A549 (cell line): ENCODE measurements at regions not wholly inside any gene's neighbourhood (a gene's known extent, or its start where the extent isn't known, plus 50 kb on each side); places are given as distances from the start of the nearest gene placed in this dataset.
A peak's percentile ranks its signal among the peaks of the same experiment; 100 is the strongest.

Experiments used
- ATAC-seq, 2 experiments: fragments of 200-7000 bp in 1 of 2; fragments of >200 bp in 1 of 2; cut with Nextera tagmentation in 1 of 2; cut with Tn5 transposase in 1 of 2; 3 replicates each; pipeline versions ENCODE4 v1.8.0 to v1.9.1; 2018 to 2020; ENCODE audit warnings: mild to moderate bottlenecking in 1 of 2, moderate library complexity in 1 of 2
- CTCF ChIA-PET: fragments of 300-600 bp; sonication (Branson Sonifier 250); formaldehyde crosslinking; extraction: SDS; loops from one replicate; lab custom pipeline; 2021; ENCODE audit warnings: antibody characterized with exemption, inconsistent platforms; lab: Yijun Ruan, JAX
- POLR2A ChIA-PET: fragments of 350-600 bp; formaldehyde crosslinking; extraction: SDS; loops from one replicate; lab custom pipeline; 2021; ENCODE audit warnings: antibody characterized with exemption, inconsistent platforms; lab: Yijun Ruan, JAX
- DNase-seq, 2 experiments: peaks; one replicate each; pipeline versions ENCODE4 v3.0.0 to v3.0.0-alpha.2; 2011 to 2016; ENCODE audit warnings: low read depth in 1 of 2, low spot score in 1 of 2
- FAIRE-seq: peaks from 2 replicates; lab custom pipeline; 2011; peaks lifted over from hg19 to GRCh38; lab: Jason Lieb, UNC
- H3K27ac ChIP-seq, 2 experiments: fragments of >200 bp; sonication (Bioruptor Twin); formaldehyde crosslinking; 3 replicates each; pipeline ENCODE4 v1.5.1; 2016 to 2017
- H3K4me1 ChIP-seq: fragments of >200 bp; sonication (Bioruptor Twin); formaldehyde crosslinking; 3 replicates; pipeline ENCODE4 v1.6.1; 2016
- H3K4me2 ChIP-seq: fragments of >200 bp; sonication (Bioruptor Twin); formaldehyde crosslinking; 3 replicates; pipeline ENCODE4 v1.6.1; 2016
- H3K4me3 ChIP-seq: fragments of >200 bp; sonication (Bioruptor Twin); formaldehyde crosslinking; 3 replicates; pipeline ENCODE4 v1.5.1; 2016
- H3K9me3 ChIP-seq: fragments of >200 bp; sonication (Bioruptor Twin); formaldehyde crosslinking; 3 replicates; pipeline ENCODE4 v1.6.1; 2016
- ATOH8 ChIP-seq: fragments of 250-450 bp; sonication (Bioruptor Pico); IDR thresholded peaks from 2 replicates; pipeline ENCODE4 v1.5.0; 2020; ENCODE audit warnings: low read depth, mild to moderate bottlenecking, moderate library complexity
- CBX2 ChIP-seq: fragments of 200-600 bp; sonication (generic); IDR thresholded peaks from 2 replicates; pipeline ENCODE4 v1.6.1; 2016; ENCODE audit warnings: low read depth, mild to moderate bottlenecking, borderline replicate concordance
- CBX8 ChIP-seq: fragments of 200-600 bp; sonication (generic); IDR thresholded peaks from 2 replicates; pipeline ENCODE4 v1.6.1; 2016
- EHF ChIP-seq: fragments of 250-450 bp; sonication (Bioruptor Pico); IDR thresholded peaks from 2 replicates; pipeline ENCODE4 v1.5.0; 2020; ENCODE audit warnings: mild to moderate bottlenecking
- MAFK ChIP-seq: fragments of 450-650 bp; IDR thresholded peaks from 2 replicates; pipeline ENCODE4 v1.6.1; 2014; ENCODE audit not compliant: partially characterized antibody
- MAZ ChIP-seq: fragments of 150-350 bp; IDR thresholded peaks from 2 replicates; pipeline ENCODE4 v1.6.1; 2014; ENCODE audit warnings: antibody characterized with exemption, low read depth, low read length, borderline replicate concordance
- RAD21 ChIP-seq, 2 experiments: fragments of >200 bp in 1 of 2; sonication (Bioruptor Twin) in 1 of 2; formaldehyde crosslinking in 1 of 2; IDR thresholded peaks in 1 of 2; conservative IDR thresholded peaks in 1 of 2; 2 replicates in 1 of 2; 3 replicates in 1 of 2; pipeline ENCODE4 v1.6.1; 2012 to 2018; ENCODE audit warnings: inconsistent platforms in 1 of 2
- RARB ChIP-seq: fragments of 250-450 bp; sonication (Bioruptor Pico); IDR thresholded peaks from 2 replicates; pipeline ENCODE4 v1.8.0; 2021; ENCODE audit warnings: mild to moderate bottlenecking, moderate library complexity
- RFX5 ChIP-seq: fragments of 450-650 bp; IDR thresholded peaks from 2 replicates; pipeline ENCODE4 v1.7.1; 2014; ENCODE audit warnings: antibody characterized with exemption, mild to moderate bottlenecking, moderate library complexity
- TP53 ChIP-seq: fragments of 250-450 bp; sonication (Bioruptor Pico); IDR thresholded peaks from 2 replicates; pipeline ENCODE4 v1.5.0; 2021; ENCODE audit warnings: mild to moderate bottlenecking, moderate library complexity
- WGBS: methylation state at CpG from one replicate; pipeline ENCODE4 v1.1.6; 2017; ENCODE audit errors: missing lambda C conversion rate; 5-methylcytosine and 5-hydroxymethylcytosine counted together
- TF ChIP-seq, protein P1 (sequence below): IDR thresholded peaks from 2 replicates; pipeline ENCODE4 v1.6.1; 2012
- TF ChIP-seq, protein P2 (sequence below): fragments of 200-600 bp; sonication (generic); IDR thresholded peaks from 2 replicates; pipeline ENCODE4 v1.6.1; 2016; ENCODE audit warnings: antibody characterized with exemption, mild to moderate bottlenecking, moderate library complexity
- TF ChIP-seq, protein P3 (sequence below): fragments of >200 bp; sonication (Bioruptor Twin); formaldehyde crosslinking; IDR thresholded peaks from 3 replicates; pipeline ENCODE4 v1.6.1; 2016

GRCh38 chr13:79810669-79811068, 329.7 kb downstream of the NDFIP2 start:
- WGBS = 4% methylated on average over 4 of the region's 4 CpGs
- H3K4me1 ChIP-seq = peaks cover 12% of the 10 kb centered on the region; the same call in 1 of the 3 replicates
- no peaks in the 10 kb centered on the region for H3K9me3 ChIP-seq
- ChIA-PET CTCF (interaction anchor here (2.1 kb wide), 1 partner anchor 532 kb away, joined by 4 read pairs; no protein-coding TSS in a partner anchor), POLR2A (interaction anchor here (0.6 to 1.3 kb wide), 2 partner anchors 162 to 531 kb away, joined by 3 read pairs; no protein-coding TSS in a partner anchor)
- no peak overlapping the region for H3K4me3 ChIP-seq
- peak overlapping the region; percentile 38 to 65; a peak in 4 of 6 replicates for H3K27ac ChIP-seq
- peak; percentile 4 to 27 for DNase-seq
- no peak for TF ChIP-seq ATOH8 (CRISPR knock-in tag)
- TF ChIP-seq, protein P1, sequence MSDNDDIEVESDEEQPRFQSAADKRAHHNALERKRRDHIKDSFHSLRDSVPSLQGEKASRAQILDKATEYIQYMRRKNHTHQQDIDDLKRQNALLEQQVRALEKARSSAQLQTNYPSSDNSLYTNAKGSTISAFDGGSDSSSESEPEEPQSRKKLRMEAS = peak; percentile 35; the same call in 1 of the 2 replicates
- peak; percentile 62 to 74; a peak in 4 of 6 replicates for ATAC-seq
- H3K4me2 ChIP-seq = peak overlapping the region; percentile 40
- FAIRE-seq = no peak

- POLR2A ChIA-PET = interaction anchor here (0.6 to 1.3 kb wide), 2 partner anchors 163 to 531 kb away, joined by 3 read pairs; no protein-coding TSS in a partner anchor
- no peak for FAIRE-seq
- TF ChIP-seq EHF (CRISPR knock-in tag) = no peak
- TF ChIP-seq MAFK = peak; percentile 84
- CTCF ChIA-PET = interaction anchor here (2.1 kb wide), 1 partner anchor 533 kb away, joined by 4 read pairs; no protein-coding TSS in a partner anchor
- no peak for ATAC-seq
- no peak overlapping the region for H3K4me3 ChIP-seq
- peak overlapping the region in 1 of 2 experiments; percentile 65; a peak in 2 of 6 replicates for H3K27ac ChIP-seq
- 0 out of 3 replicates have a peak overlapping the region, but pooled peaks have one; percentile 40 for H3K4me2 ChIP-seq
- 92% methylated on average over 5 of the region's 5 CpGs for WGBS
- no peak for DNase-seq
- peaks cover 12% of the 10 kb centered on the region; the same call in 1 of the 3 replicates for H3K4me1 ChIP-seq
- no peaks in the 10 kb centered on the region for H3K9me3 ChIP-seq
These were observed 329.1 kb downstream of the NDFIP2 start for GRCh38 chr13:79810018-79810417.

DNA sequence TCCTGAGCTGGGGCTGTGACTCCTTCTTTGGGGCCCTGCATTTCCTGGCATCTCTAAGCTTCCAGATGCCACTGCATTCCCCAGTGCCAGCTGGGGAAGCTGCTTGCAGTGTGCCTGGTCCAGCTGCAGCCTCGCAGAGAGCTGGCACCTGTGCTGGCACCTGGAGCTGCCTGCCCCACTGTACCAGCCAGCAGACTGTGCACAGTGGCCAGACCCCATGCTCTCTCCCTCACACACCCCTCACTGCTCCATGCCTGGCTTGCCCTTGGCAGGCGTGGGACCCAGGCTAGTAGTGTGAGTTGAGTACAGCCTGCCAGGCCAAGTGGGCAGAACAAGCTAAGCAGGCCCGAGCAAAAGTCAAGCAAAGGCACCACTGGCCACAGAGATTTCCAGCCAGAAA, 327.5 kb downstream of the NDFIP2 start:
- Histone ChIP-seq H3K27ac (no peak overlapping the region), H3K4me2 (no peak overlapping the region), H3K9me3 (no peaks in the 10 kb centered on the region), H3K4me1 (peaks cover 12% of the 10 kb centered on the region; the same call in 1 of the 3 replicates), H3K4me3 (no peak overlapping the region)
- ATAC-seq = no peak
- POLR2A ChIA-PET = no interaction called here
- DNase-seq = no peak
- TF ChIP-seq CBX8 = no peak
- no peak for TF ChIP-seq RFX5
- TF ChIP-seq, protein P2, sequence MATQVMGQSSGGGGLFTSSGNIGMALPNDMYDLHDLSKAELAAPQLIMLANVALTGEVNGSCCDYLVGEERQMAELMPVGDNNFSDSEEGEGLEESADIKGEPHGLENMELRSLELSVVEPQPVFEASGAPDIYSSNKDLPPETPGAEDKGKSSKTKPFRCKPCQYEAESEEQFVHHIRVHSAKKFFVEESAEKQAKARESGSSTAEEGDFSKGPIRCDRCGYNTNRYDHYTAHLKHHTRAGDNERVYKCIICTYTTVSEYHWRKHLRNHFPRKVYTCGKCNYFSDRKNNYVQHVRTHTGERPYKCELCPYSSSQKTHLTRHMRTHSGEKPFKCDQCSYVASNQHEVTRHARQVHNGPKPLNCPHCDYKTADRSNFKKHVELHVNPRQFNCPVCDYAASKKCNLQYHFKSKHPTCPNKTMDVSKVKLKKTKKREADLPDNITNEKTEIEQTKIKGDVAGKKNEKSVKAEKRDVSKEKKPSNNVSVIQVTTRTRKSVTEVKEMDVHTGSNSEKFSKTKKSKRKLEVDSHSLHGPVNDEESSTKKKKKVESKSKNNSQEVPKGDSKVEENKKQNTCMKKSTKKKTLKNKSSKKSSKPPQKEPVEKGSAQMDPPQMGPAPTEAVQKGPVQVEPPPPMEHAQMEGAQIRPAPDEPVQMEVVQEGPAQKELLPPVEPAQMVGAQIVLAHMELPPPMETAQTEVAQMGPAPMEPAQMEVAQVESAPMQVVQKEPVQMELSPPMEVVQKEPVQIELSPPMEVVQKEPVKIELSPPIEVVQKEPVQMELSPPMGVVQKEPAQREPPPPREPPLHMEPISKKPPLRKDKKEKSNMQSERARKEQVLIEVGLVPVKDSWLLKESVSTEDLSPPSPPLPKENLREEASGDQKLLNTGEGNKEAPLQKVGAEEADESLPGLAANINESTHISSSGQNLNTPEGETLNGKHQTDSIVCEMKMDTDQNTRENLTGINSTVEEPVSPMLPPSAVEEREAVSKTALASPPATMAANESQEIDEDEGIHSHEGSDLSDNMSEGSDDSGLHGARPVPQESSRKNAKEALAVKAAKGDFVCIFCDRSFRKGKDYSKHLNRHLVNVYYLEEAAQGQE = no peak
- no peak for TF ChIP-seq CBX2
- TF ChIP-seq TP53 = no peak
- no peak for TF ChIP-seq RAD21 (conservative IDR thresholded peaks at IDR 0.05 in 1 of 2, IDR thresholded peaks at IDR 0.05 in 1 of 2)
- no peak for TF ChIP-seq RARB (CRISPR knock-in tag)
- no peak for TF ChIP-seq MAZ
- TF ChIP-seq, protein P3, sequence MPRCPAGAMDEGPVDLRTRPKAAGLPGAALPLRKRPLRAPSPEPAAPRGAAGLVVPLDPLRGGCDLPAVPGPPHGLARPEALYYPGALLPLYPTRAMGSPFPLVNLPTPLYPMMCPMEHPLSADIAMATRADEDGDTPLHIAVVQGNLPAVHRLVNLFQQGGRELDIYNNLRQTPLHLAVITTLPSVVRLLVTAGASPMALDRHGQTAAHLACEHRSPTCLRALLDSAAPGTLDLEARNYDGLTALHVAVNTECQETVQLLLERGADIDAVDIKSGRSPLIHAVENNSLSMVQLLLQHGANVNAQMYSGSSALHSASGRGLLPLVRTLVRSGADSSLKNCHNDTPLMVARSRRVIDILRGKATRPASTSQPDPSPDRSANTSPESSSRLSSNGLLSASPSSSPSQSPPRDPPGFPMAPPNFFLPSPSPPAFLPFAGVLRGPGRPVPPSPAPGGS = no peak
- FAIRE-seq = no peak
- CTCF ChIA-PET = no interaction called here
- WGBS = 100% methylated on average over 1 of the region's 3 CpGs
